SK-N-SH treated with all-trans-retinoic acid at 6 μM for 48 hours (cell line): ENCODE measurements at regions not wholly inside any gene's neighbourhood (a gene's known extent, or its start where the extent isn't known, plus 50 kb on each side); places are given as distances from the start of the nearest gene placed in this dataset.

Experiments
- ATAC-seq: fragments of 200-7000 bp; cut with Tn5 transposase; 3 replicates; pipeline ENCODE4 v1.9.1; 2020; ENCODE audit warnings: mild to moderate bottlenecking, moderate library complexity
- ARNTL ChIP-seq: fragments of 450-650 bp; formaldehyde crosslinking; IDR thresholded peaks from 2 replicates; pipeline ENCODE4 v1.5.0; 2020; ENCODE audit warnings: low read depth, mild to moderate bottlenecking, moderate library complexity, borderline replicate concordance
- BACH2 ChIP-seq: fragments of 250-450 bp; sonication (Bioruptor Pico); IDR thresholded peaks from 2 replicates; pipeline ENCODE4 v1.9.0; 2021; ENCODE audit warnings: mild to moderate bottlenecking, borderline replicate concordance
- ESRRG ChIP-seq: fragments of 250-450 bp; sonication (Bioruptor Pico); IDR thresholded peaks from 2 replicates; pipeline ENCODE4 v1.6.1; 2021; ENCODE audit warnings: mild to moderate bottlenecking
- GLIS3 ChIP-seq: fragments of 250-450 bp; sonication (Bioruptor Pico); IDR thresholded peaks from 2 replicates; pipeline ENCODE4 v1.5.0; 2020; ENCODE audit warnings: mild to moderate bottlenecking, moderate library complexity
- ISL1 ChIP-seq: fragments of 250-450 bp; sonication (Bioruptor Pico); IDR thresholded peaks from 2 replicates; pipeline ENCODE4 v2.1.2; 2022; ENCODE audit warnings: mild to moderate bottlenecking, moderate library complexity
- PPARA ChIP-seq: fragments of 250-450 bp; sonication (Bioruptor Pico); IDR thresholded peaks from 2 replicates; pipeline ENCODE4 v1.5.0; 2020; ENCODE audit warnings: mild to moderate bottlenecking, borderline replicate concordance
- RARB ChIP-seq: fragments of 250-450 bp; sonication (Bioruptor Pico); IDR thresholded peaks from 2 replicates; pipeline ENCODE4 v1.8.0; 2021; ENCODE audit warnings: mild to moderate bottlenecking, moderate library complexity
- SNAI2 ChIP-seq: fragments of 250-450 bp; sonication (Bioruptor Pico); IDR thresholded peaks from 2 replicates; pipeline ENCODE4 v1.5.0; 2020; ENCODE audit warnings: mild to moderate bottlenecking, moderate library complexity
- TCF4 ChIP-seq: fragments of 250-450 bp; sonication (Bioruptor Pico); IDR thresholded peaks from 2 replicates; pipeline ENCODE4 v1.8.0; 2021; ENCODE audit warnings: mild to moderate bottlenecking, moderate library complexity, borderline replicate concordance
- TOX ChIP-seq: fragments of 250-450 bp; sonication (Bioruptor Pico); IDR thresholded peaks from 2 replicates; pipeline ENCODE4 v1.8.0; 2021; ENCODE audit warnings: mild to moderate bottlenecking, moderate library complexity, borderline replicate concordance
- ZC3H10 ChIP-seq: fragments of 250-450 bp; sonication (Bioruptor Pico); IDR thresholded peaks from 2 replicates; pipeline ENCODE4 v1.5.1; 2021; ENCODE audit warnings: mild to moderate bottlenecking, moderate library complexity
- ZFP30 ChIP-seq: fragments of 450-650 bp; formaldehyde crosslinking; IDR thresholded peaks from 2 replicates; pipeline ENCODE4 v1.5.0; 2022; ENCODE audit warnings: mild to moderate bottlenecking, moderate library complexity
- ZNF70 ChIP-seq: fragments of 450-650 bp; formaldehyde crosslinking; IDR thresholded peaks from 2 replicates; pipeline ENCODE4 v1.5.0; 2020; ENCODE audit warnings: mild to moderate bottlenecking, moderate library complexity
- ZNF8 ChIP-seq: fragments of 450-650 bp; formaldehyde crosslinking; IDR thresholded peaks from 2 replicates; pipeline ENCODE4 v1.5.0; 2020; ENCODE audit warnings: mild to moderate bottlenecking, moderate library complexity
- TF ChIP-seq, protein P1 (sequence below): fragments of 250-450 bp; sonication (Bioruptor Pico); IDR thresholded peaks from 2 replicates; pipeline ENCODE4 v1.8.0; 2021; ENCODE audit warnings: low read depth, mild to moderate bottlenecking, moderate library complexity, borderline replicate concordance
- TF ChIP-seq, protein P2 (sequence below): fragments of 250-450 bp; sonication (Bioruptor Pico); IDR thresholded peaks from 2 replicates; pipeline ENCODE4 v1.5.1; 2021; ENCODE audit warnings: mild to moderate bottlenecking, moderate library complexity
- TF ChIP-seq, protein P3 (sequence below): fragments of 250-450 bp; sonication (Bioruptor Pico); IDR thresholded peaks from 2 replicates; pipeline ENCODE4 v1.5.1; 2020; ENCODE audit warnings: low read depth, mild to moderate bottlenecking, moderate library complexity
- TF ChIP-seq, protein P4 (sequence below): fragments of 250-450 bp; sonication (Bioruptor Pico); IDR thresholded peaks from 2 replicates; pipeline ENCODE4 v1.5.0; 2020; ENCODE audit warnings: mild to moderate bottlenecking, moderate library complexity
- TF ChIP-seq, protein P5 (sequence below): fragments of 250-450 bp; sonication (Bioruptor Pico); IDR thresholded peaks from 2 replicates; pipeline ENCODE4 v1.8.0; 2020; ENCODE audit warnings: mild to moderate bottlenecking, moderate library complexity, borderline replicate concordance

DNA sequence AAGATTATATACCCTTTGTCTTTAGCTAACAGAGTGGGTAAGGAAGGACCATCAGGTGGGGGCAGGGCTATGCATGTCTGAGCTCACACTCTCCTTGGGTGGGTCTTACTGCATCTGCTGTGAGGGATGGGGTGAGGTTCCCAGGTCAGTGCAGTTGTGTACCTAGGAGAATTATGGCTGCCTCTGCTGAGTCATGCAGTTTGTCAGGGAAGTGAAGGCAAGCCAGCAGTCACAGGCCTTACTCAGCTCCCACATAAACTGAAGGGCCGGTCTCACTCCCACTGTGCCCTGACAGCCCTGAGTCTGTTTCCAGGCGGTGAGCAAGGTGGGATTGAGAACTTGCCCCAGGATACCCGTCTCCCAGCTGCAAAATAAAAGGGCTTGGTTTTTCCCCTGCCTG is 328.6 kb downstream of the MAP2K6 start:
- TF ChIP-seq ARNTL (CRISPR knock-in tag) = no peak
- TF ChIP-seq TOX = no peak
- no peak for TF ChIP-seq ESRRG (CRISPR knock-in tag)
- TF ChIP-seq PPARA (CRISPR knock-in tag) = no peak
- TF ChIP-seq, protein P1, sequence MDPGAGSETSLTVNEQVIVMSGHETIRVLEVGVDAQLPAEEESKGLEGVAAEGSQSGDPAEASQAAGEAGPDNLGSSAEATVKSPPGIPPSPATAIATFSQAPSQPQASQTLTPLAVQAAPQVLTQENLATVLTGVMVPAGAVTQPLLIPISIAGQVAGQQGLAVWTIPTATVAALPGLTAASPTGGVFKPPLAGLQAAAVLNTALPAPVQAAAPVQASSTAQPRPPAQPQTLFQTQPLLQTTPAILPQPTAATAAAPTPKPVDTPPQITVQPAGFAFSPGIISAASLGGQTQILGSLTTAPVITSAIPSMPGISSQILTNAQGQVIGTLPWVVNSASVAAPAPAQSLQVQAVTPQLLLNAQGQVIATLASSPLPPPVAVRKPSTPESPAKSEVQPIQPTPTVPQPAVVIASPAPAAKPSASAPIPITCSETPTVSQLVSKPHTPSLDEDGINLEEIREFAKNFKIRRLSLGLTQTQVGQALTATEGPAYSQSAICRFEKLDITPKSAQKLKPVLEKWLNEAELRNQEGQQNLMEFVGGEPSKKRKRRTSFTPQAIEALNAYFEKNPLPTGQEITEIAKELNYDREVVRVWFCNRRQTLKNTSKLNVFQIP (CRISPR knock-in tag) = no peak
- no peak for TF ChIP-seq SNAI2 (CRISPR knock-in tag)
- TF ChIP-seq, all 23 proteins: peak for 0
- ATAC-seq = no peak

DNA sequence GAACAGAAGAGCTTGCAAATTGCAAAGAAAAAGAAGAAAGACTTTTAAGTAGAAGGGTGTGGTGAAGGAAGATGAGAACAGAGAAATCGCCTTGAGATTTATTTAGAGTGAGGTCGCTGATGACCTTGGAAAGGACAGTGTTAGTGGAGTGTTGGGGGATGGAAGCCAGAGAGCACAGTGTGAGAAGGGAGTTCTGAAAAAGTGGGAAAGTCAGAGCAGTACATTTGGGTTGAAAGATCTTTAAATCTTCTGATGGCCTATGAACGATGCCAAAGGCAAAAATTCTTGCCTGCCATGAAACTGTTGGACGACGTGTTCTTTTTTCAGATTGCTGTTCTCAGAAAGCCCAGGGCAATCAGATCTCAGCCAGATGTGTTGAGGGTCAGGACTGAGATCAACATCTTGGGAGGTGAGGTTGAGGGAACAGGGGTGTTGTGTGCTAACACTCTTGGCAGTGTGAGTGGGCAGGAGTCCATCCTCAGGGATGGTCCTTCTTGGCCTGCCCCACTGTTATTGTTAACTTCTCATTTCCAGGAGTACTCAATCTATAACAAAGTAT is 330.1 kb downstream of the MAP2K6 start:
- TF ChIP-seq, protein P2, sequence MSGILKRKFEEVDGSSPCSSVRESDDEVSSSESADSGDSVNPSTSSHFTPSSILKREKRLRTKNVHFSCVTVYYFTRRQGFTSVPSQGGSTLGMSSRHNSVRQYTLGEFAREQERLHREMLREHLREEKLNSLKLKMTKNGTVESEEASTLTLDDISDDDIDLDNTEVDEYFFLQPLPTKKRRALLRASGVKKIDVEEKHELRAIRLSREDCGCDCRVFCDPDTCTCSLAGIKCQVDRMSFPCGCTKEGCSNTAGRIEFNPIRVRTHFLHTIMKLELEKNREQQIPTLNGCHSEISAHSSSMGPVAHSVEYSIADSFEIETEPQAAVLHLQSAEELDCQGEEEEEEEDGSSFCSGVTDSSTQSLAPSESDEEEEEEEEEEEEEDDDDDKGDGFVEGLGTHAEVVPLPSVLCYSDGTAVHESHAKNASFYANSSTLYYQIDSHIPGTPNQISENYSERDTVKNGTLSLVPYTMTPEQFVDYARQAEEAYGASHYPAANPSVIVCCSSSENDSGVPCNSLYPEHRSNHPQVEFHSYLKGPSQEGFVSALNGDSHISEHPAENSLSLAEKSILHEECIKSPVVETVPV (CRISPR knock-in tag) = no peak
- TF ChIP-seq RARB (no peak), TOX (no peak), ZNF8 (CRISPR knock-in tag) (no peak), PPARA (CRISPR knock-in tag) (no peak), GLIS3 (CRISPR knock-in tag) (no peak), BACH2 (no peak), ZNF70 (CRISPR knock-in tag) (no peak)
- TF ChIP-seq, protein P3, sequence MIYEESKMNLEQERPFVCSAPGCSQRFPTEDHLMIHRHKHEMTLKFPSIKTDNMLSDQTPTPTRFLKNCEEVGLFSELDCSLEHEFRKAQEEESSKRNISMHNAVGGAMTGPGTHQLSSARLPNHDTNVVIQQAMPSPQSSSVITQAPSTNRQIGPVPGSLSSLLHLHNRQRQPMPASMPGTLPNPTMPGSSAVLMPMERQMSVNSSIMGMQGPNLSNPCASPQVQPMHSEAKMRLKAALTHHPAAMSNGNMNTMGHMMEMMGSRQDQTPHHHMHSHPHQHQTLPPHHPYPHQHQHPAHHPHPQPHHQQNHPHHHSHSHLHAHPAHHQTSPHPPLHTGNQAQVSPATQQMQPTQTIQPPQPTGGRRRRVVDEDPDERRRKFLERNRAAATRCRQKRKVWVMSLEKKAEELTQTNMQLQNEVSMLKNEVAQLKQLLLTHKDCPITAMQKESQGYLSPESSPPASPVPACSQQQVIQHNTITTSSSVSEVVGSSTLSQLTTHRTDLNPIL (CRISPR knock-in tag) = no peak
- TF ChIP-seq, protein P1 (CRISPR knock-in tag) = no peak
- TF ChIP-seq, protein P4, sequence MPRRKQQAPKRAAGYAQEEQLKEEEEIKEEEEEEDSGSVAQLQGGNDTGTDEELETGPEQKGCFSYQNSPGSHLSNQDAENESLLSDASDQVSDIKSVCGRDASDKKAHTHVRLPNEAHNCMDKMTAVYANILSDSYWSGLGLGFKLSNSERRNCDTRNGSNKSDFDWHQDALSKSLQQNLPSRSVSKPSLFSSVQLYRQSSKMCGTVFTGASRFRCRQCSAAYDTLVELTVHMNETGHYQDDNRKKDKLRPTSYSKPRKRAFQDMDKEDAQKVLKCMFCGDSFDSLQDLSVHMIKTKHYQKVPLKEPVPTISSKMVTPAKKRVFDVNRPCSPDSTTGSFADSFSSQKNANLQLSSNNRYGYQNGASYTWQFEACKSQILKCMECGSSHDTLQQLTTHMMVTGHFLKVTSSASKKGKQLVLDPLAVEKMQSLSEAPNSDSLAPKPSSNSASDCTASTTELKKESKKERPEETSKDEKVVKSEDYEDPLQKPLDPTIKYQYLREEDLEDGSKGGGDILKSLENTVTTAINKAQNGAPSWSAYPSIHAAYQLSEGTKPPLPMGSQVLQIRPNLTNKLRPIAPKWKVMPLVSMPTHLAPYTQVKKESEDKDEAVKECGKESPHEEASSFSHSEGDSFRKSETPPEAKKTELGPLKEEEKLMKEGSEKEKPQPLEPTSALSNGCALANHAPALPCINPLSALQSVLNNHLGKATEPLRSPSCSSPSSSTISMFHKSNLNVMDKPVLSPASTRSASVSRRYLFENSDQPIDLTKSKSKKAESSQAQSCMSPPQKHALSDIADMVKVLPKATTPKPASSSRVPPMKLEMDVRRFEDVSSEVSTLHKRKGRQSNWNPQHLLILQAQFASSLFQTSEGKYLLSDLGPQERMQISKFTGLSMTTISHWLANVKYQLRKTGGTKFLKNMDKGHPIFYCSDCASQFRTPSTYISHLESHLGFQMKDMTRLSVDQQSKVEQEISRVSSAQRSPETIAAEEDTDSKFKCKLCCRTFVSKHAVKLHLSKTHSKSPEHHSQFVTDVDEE = no peak
- TF ChIP-seq, all 23 proteins: peak for 0
- ATAC-seq = no peak

DNA sequence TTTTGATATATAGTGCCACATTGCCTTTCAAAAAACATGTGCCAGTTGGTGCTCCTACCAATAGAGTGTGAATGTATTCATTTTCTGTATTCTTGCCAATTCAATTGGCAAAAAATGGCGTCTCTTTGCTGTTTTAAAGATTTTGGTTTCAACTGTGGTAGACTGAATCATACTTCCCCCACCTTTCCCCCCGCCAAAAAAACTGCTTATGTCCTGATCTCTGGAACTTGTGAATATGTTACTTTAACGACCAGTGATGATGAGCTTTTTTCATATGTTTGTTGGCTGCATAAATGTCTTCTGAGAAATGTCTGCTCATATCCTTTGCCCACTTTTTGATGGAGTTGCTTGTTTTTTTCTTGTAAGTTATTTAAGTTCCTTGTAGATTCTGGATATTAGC is 325.1 kb upstream of the KCNJ16 start:
- ATAC-seq = no peak
- TF ChIP-seq, protein P1 (CRISPR knock-in tag) = no peak
- TF ChIP-seq, protein P5, sequence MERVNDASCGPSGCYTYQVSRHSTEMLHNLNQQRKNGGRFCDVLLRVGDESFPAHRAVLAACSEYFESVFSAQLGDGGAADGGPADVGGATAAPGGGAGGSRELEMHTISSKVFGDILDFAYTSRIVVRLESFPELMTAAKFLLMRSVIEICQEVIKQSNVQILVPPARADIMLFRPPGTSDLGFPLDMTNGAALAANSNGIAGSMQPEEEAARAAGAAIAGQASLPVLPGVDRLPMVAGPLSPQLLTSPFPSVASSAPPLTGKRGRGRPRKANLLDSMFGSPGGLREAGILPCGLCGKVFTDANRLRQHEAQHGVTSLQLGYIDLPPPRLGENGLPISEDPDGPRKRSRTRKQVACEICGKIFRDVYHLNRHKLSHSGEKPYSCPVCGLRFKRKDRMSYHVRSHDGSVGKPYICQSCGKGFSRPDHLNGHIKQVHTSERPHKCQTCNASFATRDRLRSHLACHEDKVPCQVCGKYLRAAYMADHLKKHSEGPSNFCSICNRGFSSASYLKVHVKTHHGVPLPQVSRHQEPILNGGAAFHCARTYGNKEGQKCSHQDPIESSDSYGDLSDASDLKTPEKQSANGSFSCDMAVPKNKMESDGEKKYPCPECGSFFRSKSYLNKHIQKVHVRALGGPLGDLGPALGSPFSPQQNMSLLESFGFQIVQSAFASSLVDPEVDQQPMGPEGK = no peak
- no peak for TF ChIP-seq ZNF70 (CRISPR knock-in tag)
- no peak for TF ChIP-seq BACH2
- no peak for TF ChIP-seq ARNTL (CRISPR knock-in tag)
- TF ChIP-seq, protein P3 (CRISPR knock-in tag) = no peak
- TF ChIP-seq ISL1 (CRISPR knock-in tag) = no peak
- TF ChIP-seq TCF4 (CRISPR knock-in tag) = no peak
- TF ChIP-seq GLIS3 (CRISPR knock-in tag) = no peak
- no peak for TF ChIP-seq ZC3H10 (CRISPR knock-in tag)
- TF ChIP-seq, protein P2 (CRISPR knock-in tag) = no peak
- TF ChIP-seq ZFP30 (CRISPR knock-in tag) = no peak
